ACHN (cell line): ENCODE measurements at regions not wholly inside any gene's neighbourhood (a gene's known extent, or its start where the extent isn't known, plus 50 kb on each side); places are given as distances from the start of the nearest gene placed in this dataset.
"Not testable (repeated sequence)": the region's sequence is repeated elsewhere in the genome, so short reads cannot be mapped to it uniquely, and the experiment has no call there.

ENCODE experiments used
- DNase-seq: peaks from one replicate; pipeline ENCODE4 v3.0.0-alpha.2; 2015
- in situ Hi-C: cut with HindIII; loops from 2 replicates; pipeline ENCODE4 v1.10.0; 2017; ENCODE audit warnings: low sequenced_read_pairs, low pct_ligation_motif_present, low pct_unique_long_range_greater_than_20kb

- in situ Hi-C loops = no loop called here
- no peak for DNase-seq
Measured at GRCh38 chr5:92629574-92629973, 951.4 kb downstream of the NR2F1-AS1 start.

- in situ Hi-C loops = no loop called here
- no peak for DNase-seq
Measured at GRCh38 chr5:92629000-92629399, 952.0 kb downstream of the NR2F1-AS1 start.

GRCh38 chr5:92627186-92627585 lies 953.8 kb downstream of the NR2F1-AS1 start:
- in situ Hi-C loops = no loop called here
- DNase-seq = no peak

GRCh38 chr5:92616085-92616484 lies 964.9 kb downstream of the NR2F1-AS1 start:
- in situ Hi-C loops = no loop called here
- no peak for DNase-seq

- in situ Hi-C loops = no loop called here
- DNase-seq = no peak
Measured at GRCh38 chr5:92613546-92613945, 967.5 kb downstream of the NR2F1-AS1 start.

- in situ Hi-C loops = not testable (repeated sequence)
Measured at GRCh38 chr5:92610435-92610834, 970.6 kb downstream of the NR2F1-AS1 start.

GRCh38 chr5:92605591-92605990 lies 975.4 kb downstream of the NR2F1-AS1 start:
- DNase-seq = no peak
- in situ Hi-C loops = no loop called here

More at GRCh38 chr5:92610435-92610834, 970.6 kb downstream of the NR2F1-AS1 start:
- DNase-seq = not testable (repeated sequence)

- in situ Hi-C loops = no loop called here
- no peak for DNase-seq
Measured at GRCh38 chr5:92599217-92599810, 981.7 kb downstream of the NR2F1-AS1 start.

- no peak for DNase-seq
- in situ Hi-C loops = no loop called here
Measured at GRCh38 chr5:92594031-92594430, 987.0 kb downstream of the NR2F1-AS1 start.

- in situ Hi-C loops = no loop called here
- no peak for DNase-seq
Measured at GRCh38 chr5:92588876-92589275, 992.1 kb downstream of the NR2F1-AS1 start.

GRCh38 chr5:92581690-92582089 lies 999.3 kb downstream of the NR2F1-AS1 start:
- DNase-seq = no peak
- in situ Hi-C loops = no loop called here

- DNase-seq = no peak
- in situ Hi-C loops = no loop called here
Measured at GRCh38 chr5:92581249-92581648, 999.8 kb downstream of the NR2F1-AS1 start.

GRCh38 chr5:92580814-92581213 lies 1000.2 kb downstream of the NR2F1-AS1 start:
- DNase-seq = no peak

GRCh38 chr5:92574023-92574422 lies 1007.0 kb downstream of the NR2F1-AS1 start:
- DNase-seq = no peak

More at GRCh38 chr5:92580814-92581213, 1000.2 kb downstream of the NR2F1-AS1 start:
- in situ Hi-C loops = no loop called here

GRCh38 chr5:92568522-92568921 lies 1012.5 kb downstream of the NR2F1-AS1 start:
- no peak for DNase-seq
- in situ Hi-C loops = no loop called here

More at GRCh38 chr5:92574023-92574422, 1007.0 kb downstream of the NR2F1-AS1 start:
- in situ Hi-C loops = no loop called here

- in situ Hi-C loops = no loop called here
- DNase-seq = no peak
Measured at GRCh38 chr5:92567831-92568450, 1013.1 kb downstream of the NR2F1-AS1 start.

- in situ Hi-C loops = no loop called here
- no peak for DNase-seq
Measured at GRCh38 chr5:92566113-92566786, 1014.8 kb downstream of the NR2F1-AS1 start.

- in situ Hi-C loops = no loop called here
- DNase-seq = no peak
Measured at GRCh38 chr5:92565673-92566072, 1015.3 kb downstream of the NR2F1-AS1 start.

- no peak for DNase-seq
- in situ Hi-C loops = no loop called here
Measured at GRCh38 chr5:92562065-92562464, 1019.0 kb downstream of the NR2F1-AS1 start.
